Activated T-helper 2 cell treated with anti-CD3 and anti-CD28 coated beads, Interferon-gamma antibody, Interleukin-2, Interleukin-4, amounts not matched to agents 10 μg/mL and 5 μg/mL and 100 μg/mL, durations not matched to agents 14 hours and 24 hours and 36 hours (primary cell): ENCODE measurements at regions not wholly inside any gene's neighbourhood (a gene's known extent, or its start where the extent isn't known, plus 50 kb on each side); places are given as distances from the start of the nearest gene placed in this dataset.

Experiments used
- DNase-seq: peaks from one replicate; pipeline ENCODE4 v3.0.0; 2021; ENCODE audit warnings: low spot score
- H3K27ac Mint-ChIP-seq: one replicate; pipeline ENCODE4 v1.8.0; 2021; ENCODE audit warnings: mixed read lengths
- H3K27me3 Mint-ChIP-seq: one replicate; pipeline ENCODE4 v1.8.0; 2021; ENCODE audit warnings: low read depth, mixed read lengths
- H3K36me3 Mint-ChIP-seq: one replicate; pipeline ENCODE4 v1.8.0; 2021; ENCODE audit warnings: low read depth, mixed read lengths
- H3K4me1 Mint-ChIP-seq: one replicate; pipeline ENCODE4 v1.8.0; 2021; ENCODE audit warnings: low read depth, mixed read lengths
- H3K4me3 Mint-ChIP-seq: one replicate; pipeline ENCODE4 v1.8.0; 2021; ENCODE audit warnings: low read depth, mild to moderate bottlenecking, moderate library complexity, mixed read lengths
- H3K9me3 Mint-ChIP-seq: one replicate; pipeline ENCODE4 v1.8.0; 2021; ENCODE audit warnings: mixed read lengths
- intact Hi-C: fragments of 100-400 bp; cut with micrococcal nuclease; formaldehyde crosslinking; loops from one replicate; pipeline ENCODE4 v1.15.1; 2023

DNA sequence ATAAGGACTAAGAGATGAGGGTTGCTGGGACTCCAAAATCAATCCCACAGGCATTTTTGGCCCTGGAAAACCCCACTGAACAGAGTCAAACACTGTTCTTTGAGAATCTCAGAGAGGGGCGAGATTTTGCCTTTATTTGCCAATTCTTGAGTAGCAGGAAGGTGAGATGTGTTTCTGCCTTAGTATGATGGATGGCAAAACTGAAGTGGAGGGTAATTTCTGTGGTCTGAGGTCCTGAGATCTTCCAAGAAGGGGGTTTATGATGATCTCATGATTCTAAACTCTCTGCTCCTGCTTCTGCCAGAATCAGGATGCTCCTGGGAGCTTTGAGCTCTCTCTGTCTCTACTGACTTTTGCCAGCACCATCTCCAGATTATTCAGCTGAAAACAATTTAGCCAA is 174.8 kb upstream of the CLINT1 start:
- DNase-seq, result no peak
- Mint-ChIP-seq H3K27ac (no peak overlapping the region), H3K9me3 (peaks cover 21% of the 10 kb centered on the region), H3K4me1 (peaks cover 1% of the 10 kb centered on the region), H3K4me3 (no peak overlapping the region), H3K36me3 (no peaks in the 10 kb centered on the region), H3K27me3 (peaks cover 19% of the 10 kb centered on the region)
- intact Hi-C loops, result no loop called here

DNA sequence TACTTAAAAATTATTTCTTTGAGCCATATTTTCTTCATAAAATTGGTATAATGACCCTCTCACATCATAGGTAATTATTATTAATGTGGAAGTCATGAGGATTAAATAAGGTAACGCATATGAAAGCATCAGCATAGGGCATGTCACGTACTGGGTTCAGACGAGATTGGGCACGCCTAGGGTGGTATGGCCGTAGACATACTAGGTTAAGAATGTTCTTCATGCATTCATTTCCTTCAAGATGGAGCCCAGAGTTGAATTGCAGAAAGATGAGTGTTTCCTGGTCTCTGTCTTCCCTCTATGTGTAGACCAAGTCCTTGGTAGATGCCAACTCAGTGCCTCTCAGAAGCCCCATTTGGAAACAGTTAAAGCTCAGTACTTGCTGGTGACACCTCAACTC is 174.1 kb upstream of the CLINT1 start:
- no peaks in the 10 kb centered on the region for H3K36me3 Mint-ChIP-seq
- H3K9me3 Mint-ChIP-seq, result peaks cover 21% of the 10 kb centered on the region
- peaks cover 21% of the 10 kb centered on the region for H3K27me3 Mint-ChIP-seq
- intact Hi-C loops, result no loop called here
- H3K4me3 Mint-ChIP-seq, result no peak overlapping the region
- DNase-seq, result no peak
- peaks cover 1% of the 10 kb centered on the region for H3K4me1 Mint-ChIP-seq
- no peak overlapping the region for H3K27ac Mint-ChIP-seq

DNA sequence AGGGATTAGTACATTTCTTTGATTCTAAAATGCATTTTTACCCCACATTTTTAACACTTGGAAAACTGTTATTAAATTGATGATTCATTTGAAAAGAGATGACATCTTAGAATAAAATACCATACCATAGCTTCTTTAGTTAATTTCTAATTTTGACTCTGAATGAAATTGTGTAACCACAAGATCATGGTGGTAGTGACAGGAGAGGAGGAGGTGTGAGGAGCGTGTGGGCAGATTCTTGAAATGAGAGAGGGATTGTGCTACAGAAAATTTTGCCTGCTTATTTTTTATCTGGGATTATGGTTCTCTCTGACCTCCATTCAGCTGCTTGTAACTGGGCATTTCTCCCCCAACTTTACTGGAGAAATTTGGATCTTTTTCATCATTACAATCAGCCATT is 173.3 kb upstream of the CLINT1 start:
- H3K36me3 Mint-ChIP-seq, result no peaks in the 10 kb centered on the region
- DNase-seq, result no peak
- H3K4me3 Mint-ChIP-seq, result no peak overlapping the region
- H3K27ac Mint-ChIP-seq, result no peak overlapping the region
- peaks cover 27% of the 10 kb centered on the region for H3K27me3 Mint-ChIP-seq
- H3K9me3 Mint-ChIP-seq, result peaks cover 21% of the 10 kb centered on the region
- H3K4me1 Mint-ChIP-seq, result peaks cover 1% of the 10 kb centered on the region
- intact Hi-C loops, result no loop called here

DNA sequence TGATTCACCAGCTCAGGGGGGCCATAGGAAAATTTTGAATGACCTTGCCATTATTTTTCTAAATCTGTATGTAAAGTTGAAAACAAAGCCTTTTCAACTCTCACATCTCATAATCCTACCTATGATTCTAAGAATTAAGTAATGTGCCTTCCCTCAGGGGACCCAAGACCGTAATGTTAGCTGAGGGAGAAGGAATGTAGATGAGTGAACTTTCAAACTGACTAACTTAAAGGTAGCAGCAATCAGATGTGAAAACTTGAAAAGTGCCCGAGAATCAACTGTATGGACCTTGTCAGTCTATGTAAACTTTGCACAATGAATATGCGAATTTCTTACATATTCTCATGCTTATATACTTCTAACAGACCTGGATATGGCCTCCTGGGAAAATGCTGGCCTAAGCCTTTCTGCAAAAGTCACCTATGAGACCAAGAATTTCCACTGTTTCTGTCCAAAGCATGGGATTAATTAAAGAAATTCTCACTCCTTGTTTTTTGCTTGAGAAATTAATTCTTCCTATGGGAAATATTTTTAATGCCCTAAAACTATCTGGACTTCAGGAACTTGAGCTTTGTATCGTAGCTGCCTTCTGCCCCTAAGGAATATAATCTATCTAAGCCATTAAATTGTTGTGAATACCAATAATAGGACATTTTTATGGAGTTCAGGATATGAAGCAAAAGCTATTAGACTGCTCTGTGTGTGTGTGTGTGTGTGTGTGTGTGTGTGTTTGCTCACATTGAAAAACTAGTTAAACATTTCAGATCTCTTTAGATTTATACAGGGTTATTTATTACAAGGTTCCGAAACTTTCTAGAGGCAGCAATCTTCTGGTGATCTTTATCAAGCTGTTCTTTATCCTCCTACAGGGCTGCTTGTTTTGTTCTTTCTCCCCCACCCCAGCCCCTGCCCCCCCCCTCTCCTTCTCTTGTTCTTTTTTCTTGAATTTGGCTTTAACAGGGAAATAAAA is 169.1 kb upstream of the CLINT1 start:
- H3K36me3 Mint-ChIP-seq, result no peaks in the 10 kb centered on the region
- intact Hi-C loops, result no loop called here
- peaks cover 2% of the 10 kb centered on the region for H3K9me3 Mint-ChIP-seq
- no peak for DNase-seq
- H3K4me3 Mint-ChIP-seq, result no peak overlapping the region
- peaks cover 32% of the 10 kb centered on the region for H3K27me3 Mint-ChIP-seq
- peaks cover 1% of the 10 kb centered on the region for H3K4me1 Mint-ChIP-seq
- no peak overlapping the region for H3K27ac Mint-ChIP-seq

DNA sequence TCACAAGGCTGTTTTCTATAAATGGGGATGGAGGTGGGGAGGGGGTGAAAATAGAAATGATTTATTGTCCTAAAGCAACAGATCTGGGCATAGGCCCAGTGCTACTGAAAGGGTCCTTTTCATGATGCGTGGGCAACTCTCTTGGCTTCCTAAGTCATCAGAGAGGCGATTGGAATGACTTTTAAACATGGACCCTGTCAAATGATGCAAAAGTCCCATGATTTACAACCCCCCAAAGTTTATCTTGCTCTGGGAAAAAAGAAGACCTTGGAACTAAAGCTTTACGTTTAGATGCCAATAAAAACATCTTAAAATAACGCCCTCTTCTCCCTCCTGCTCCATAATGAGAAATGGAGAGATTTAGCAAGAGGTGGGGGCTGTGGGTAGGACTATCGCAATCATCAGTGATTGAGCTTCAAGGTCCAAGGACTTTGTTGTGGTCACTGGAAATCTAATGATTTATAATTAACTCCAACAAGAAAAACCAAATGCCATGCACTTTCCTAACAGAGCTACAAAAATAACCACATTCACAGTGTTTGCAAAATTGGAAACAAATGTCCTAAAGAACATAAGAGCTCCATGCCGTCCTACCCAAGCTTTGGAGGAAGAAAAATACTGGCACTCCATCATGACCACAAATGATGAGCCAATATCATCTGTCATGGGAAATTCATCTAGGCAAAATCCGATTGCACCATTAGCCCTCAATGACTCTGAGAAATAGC is 167.5 kb upstream of the CLINT1 start:
- no peak for DNase-seq
- H3K36me3 Mint-ChIP-seq, result no peaks in the 10 kb centered on the region
- H3K9me3 Mint-ChIP-seq, result no peaks in the 10 kb centered on the region

GRCh38 chr5:158023266-158023665 is 164.3 kb upstream of the CLINT1 start:
- Mint-ChIP-seq H3K36me3 (no peaks in the 10 kb centered on the region), H3K4me3 (no peak overlapping the region), H3K9me3 (no peaks in the 10 kb centered on the region), H3K27ac (no peak overlapping the region), H3K4me1 (no peaks in the 10 kb centered on the region), H3K27me3 (peaks cover 12% of the 10 kb centered on the region)
- no peak for DNase-seq
- intact Hi-C loops, result no loop called here

More for the DNA sequence above, 167.5 kb upstream of the CLINT1 start:
- H3K4me3 Mint-ChIP-seq, result no peak overlapping the region
- H3K4me1 Mint-ChIP-seq, result no peaks in the 10 kb centered on the region
- intact Hi-C loops, result no loop called here
- peaks cover 26% of the 10 kb centered on the region for H3K27me3 Mint-ChIP-seq
- H3K27ac Mint-ChIP-seq, result no peak overlapping the region

DNA sequence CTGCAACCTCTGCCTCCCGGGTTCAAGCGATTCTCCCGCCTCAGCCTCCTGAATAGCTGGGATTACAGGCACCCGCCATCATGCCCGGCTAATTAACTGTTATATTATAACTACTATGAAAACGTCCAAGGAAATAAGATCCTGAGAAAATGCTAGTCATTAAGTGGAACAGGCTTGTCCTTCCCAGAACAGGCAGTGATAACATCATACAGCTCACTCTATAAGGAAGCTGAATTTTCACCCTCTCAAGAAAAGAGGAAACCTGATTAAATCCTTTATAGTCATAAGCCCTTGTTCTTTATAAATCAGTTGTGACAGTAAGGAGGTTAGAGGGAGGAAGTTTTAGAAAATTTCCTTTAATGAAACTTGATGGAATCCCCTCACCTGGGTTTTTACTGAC is 163.9 kb upstream of the CLINT1 start:
- no peak for DNase-seq
- no peaks in the 10 kb centered on the region for H3K4me1 Mint-ChIP-seq
- no peaks in the 10 kb centered on the region for H3K9me3 Mint-ChIP-seq
- H3K36me3 Mint-ChIP-seq, result no peaks in the 10 kb centered on the region
- peaks cover 11% of the 10 kb centered on the region for H3K27me3 Mint-ChIP-seq
- H3K27ac Mint-ChIP-seq, result no peak overlapping the region
- no peak overlapping the region for H3K4me3 Mint-ChIP-seq
- intact Hi-C loops, result no loop called here

- H3K9me3 Mint-ChIP-seq, result no peaks in the 10 kb centered on the region
- H3K27ac Mint-ChIP-seq, result no peak overlapping the region
- no peak for DNase-seq
- peaks cover 7% of the 10 kb centered on the region for H3K27me3 Mint-ChIP-seq
- no peaks in the 10 kb centered on the region for H3K36me3 Mint-ChIP-seq
- no peaks in the 10 kb centered on the region for H3K4me1 Mint-ChIP-seq
- H3K4me3 Mint-ChIP-seq, result no peak overlapping the region
- intact Hi-C loops, result no loop called here
These were observed 163.4 kb upstream of the CLINT1 start for GRCh38 chr5:158022393-158022792.

- H3K27ac Mint-ChIP-seq, result no peak overlapping the region
- no peaks in the 10 kb centered on the region for H3K4me1 Mint-ChIP-seq
- H3K36me3 Mint-ChIP-seq, result no peaks in the 10 kb centered on the region
- peaks cover 3% of the 10 kb centered on the region for H3K27me3 Mint-ChIP-seq
- no peaks in the 10 kb centered on the region for H3K9me3 Mint-ChIP-seq
- H3K4me3 Mint-ChIP-seq, result no peak overlapping the region
- intact Hi-C loops, result no loop called here
- no peak for DNase-seq
These were observed 161.8 kb upstream of the CLINT1 start for GRCh38 chr5:158020555-158021418.

- Mint-ChIP-seq H3K4me1 (no peaks in the 10 kb centered on the region), H3K4me3 (no peak overlapping the region), H3K27ac (no peak overlapping the region), H3K36me3 (no peaks in the 10 kb centered on the region), H3K9me3 (no peaks in the 10 kb centered on the region), H3K27me3 (peaks cover 8% of the 10 kb centered on the region)
- no peak for DNase-seq
- intact Hi-C loops, result no loop called here
These were observed 158.5 kb upstream of the CLINT1 start for GRCh38 chr5:158017469-158017868.

- no peak for DNase-seq
- Mint-ChIP-seq H3K4me3 (no peak overlapping the region), H3K27ac (no peak overlapping the region), H3K36me3 (no peaks in the 10 kb centered on the region), H3K9me3 (no peaks in the 10 kb centered on the region), H3K27me3 (peaks cover 11% of the 10 kb centered on the region), H3K4me1 (no peaks in the 10 kb centered on the region)
- intact Hi-C loops, result no loop called here
These were observed 155.4 kb upstream of the CLINT1 start for GRCh38 chr5:158014372-158014771.

DNA sequence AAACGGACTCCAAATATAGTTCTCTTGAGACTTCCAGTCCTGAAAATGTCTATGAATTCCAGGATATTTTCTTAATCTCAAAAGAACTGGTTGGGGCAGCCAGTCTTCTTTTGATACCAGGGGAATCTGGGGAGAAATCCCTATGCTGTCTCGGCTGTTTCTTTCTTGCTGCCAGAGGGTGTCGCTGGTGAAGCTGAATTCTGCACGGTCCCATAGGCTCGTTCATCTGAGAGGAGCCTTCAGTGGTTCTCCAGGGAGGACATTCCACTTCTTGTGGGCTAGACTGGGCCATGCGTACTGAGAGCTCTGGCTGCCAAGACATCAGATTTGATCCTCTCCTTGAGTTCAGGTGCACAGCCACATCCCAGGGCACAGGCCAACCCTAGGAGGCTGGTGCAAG is 155.0 kb upstream of the CLINT1 start:
- Mint-ChIP-seq H3K4me1 (no peaks in the 10 kb centered on the region), H3K36me3 (no peaks in the 10 kb centered on the region), H3K9me3 (no peaks in the 10 kb centered on the region), H3K27me3 (peaks cover 11% of the 10 kb centered on the region), H3K27ac (no peak overlapping the region), H3K4me3 (no peak overlapping the region)
- DNase-seq, result no peak
- intact Hi-C loops, result no loop called here
